ENCODE measurements at regions not wholly inside any gene's neighbourhood (a gene's known extent, or its start where the extent isn't known, plus 50 kb on each side); places are given as distances from the start of the nearest gene placed in this dataset.
"Not testable (repeated sequence)": the region's sequence is repeated elsewhere in the genome, so short reads cannot be mapped to it uniquely, and the experiment has no call there.

DNA sequence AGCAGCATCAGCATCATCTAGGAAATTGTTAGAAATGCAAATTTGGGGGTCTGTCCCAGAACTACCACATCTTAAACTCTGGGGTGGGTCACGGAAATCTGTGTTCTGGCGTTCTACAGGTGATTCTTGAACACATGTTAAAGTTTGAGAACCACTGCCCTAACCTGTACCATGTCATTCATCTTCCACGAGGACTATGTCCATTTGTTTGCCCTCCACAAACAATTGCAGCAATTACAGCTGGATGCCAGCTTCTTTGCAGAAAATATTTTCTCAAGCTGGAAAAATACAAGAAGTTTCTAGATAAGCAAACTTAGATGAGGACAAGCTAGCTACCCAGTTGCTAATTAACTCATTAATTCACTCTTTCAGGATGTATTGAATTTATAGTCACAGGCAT is 54.1 kb downstream of the MAFB start:
- DNase-seq (ENCODE audit: low spot score), result no peak

DNA sequence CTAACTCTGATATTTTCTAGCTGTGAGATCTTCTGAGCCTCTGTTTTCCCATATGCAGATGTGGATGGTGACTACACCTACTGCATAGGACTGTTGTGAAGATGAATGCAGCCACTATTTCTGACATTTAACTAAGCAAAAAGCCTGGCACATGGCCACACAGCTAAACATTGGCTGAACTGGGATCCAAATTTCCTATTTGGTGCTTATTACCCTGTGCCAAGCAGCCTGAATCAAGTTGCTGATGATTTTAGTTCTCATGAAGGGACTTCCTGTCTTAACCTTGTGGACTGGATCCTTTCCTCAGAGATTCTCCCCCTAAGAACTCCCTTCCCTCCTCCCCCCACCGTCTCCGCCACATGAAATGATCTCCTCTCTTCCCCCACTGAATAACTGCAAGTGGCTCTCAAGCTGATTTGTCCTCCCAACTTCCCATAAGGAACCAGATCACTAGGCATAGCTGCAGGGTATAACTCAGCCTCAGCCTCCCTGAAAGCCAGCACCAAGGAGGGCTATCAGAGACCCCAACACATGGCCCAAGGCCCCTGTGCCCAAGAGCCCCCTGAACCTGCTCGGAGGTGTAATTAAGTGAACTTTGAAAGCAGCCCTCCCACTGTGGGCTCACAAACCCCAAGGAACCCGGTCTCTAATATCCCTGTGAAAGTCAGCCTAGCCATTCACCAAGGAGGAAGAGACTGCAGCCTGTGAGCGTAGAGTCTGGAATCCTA is 55.7 kb downstream of the MAFB start:
- no peak for DNase-seq (ENCODE audit: low spot score)

DNA sequence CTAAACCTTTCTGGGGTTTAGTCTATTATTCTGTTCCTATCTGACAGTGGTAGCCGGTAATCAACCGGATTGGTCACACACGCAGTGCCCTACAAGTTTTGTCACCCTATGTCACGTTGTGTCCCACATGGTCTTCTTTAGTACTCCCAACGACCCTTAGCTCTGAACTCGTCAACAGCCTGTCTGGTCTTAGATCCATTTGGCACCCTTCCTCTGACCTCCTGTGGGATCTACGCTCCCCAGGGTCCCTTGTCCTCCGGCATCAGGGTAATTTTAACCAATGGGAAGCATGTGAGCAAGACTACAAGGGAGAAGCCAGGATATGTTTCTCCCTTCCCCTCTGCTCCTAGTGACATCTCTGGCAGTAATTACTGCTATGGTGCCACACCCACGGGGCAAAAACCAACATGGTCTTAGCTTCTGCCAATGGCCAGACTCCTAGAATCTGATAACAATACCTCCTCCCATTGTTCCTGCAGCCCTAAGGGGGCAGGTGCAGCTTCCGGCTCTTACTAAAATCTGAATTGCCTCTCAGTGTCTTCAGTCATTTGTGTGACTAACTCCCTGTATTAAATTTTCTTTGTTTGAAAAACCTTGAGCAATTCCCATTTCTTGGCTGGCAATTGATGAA is 56.6 kb downstream of the MAFB start:
- DNase-seq (ENCODE audit: low spot score), result no peak

DNA sequence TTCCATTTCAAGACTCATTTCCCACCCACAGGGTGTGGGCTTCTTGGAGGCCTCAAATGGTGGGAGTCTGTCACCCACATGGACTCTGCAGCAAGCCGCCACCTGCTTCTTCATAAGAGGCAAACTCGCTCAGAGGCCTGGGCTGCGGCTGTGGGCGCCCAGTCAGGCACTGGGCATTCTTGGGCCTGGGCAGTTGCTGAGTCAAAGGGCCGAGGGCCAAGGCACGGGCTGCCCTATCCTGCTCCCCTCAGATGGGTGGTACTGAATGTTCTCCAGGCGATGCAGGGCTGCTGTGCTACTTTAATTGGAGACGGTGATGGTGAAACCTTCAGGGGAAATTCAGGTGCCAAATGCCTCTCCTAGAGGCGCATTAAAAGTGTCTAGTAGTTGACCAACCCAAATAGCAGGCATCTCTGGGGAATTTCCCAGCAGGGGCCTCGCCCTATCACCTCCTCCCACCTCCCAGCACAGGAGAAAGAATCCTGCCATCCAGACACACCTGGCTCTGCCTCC is 57.9 kb downstream of the MAFB start:
- DNase-seq (ENCODE audit: low spot score), result no peak

DNA sequence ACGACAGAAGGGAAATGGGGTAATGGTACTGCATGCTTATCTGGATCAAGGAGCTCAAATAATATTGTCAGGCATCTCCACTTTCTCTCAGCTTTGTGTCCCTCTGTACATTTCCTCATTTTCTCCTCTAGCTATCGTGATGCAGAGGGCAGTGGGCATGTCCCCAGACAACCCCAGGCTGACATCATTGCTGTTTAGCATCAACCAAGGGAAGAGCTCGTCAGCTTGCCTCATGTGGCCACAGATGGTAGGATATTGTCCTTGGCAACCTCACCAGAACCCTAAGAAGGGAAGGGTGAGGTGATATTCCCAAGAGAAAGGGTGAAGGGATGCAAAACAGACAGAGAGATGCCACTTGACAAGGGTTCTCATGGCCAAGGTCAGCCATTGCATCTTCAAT is 58.3 kb downstream of the MAFB start:
- DNase-seq (ENCODE audit: low spot score), result no peak

DNA sequence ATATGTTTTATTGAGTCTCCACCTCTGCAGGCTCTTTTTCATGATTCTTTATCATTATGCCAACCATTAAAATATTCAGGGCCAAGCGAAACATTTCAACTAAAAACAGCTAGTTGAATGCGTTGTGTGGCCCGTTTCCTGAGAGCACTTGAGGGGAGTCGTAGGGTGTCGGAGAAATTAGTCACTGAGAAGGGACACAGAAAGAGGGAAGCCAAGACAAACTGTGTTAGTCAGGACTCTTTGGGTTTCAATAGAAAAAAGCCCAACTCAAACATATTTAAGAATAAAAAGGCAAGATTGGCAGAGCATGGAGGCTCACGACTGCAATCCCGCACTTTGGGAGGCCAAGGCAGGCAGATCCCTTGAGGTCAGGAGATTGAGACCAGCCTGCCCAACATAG is 58.9 kb downstream of the MAFB start:
- no peak for DNase-seq (ENCODE audit: low spot score)

DNA sequence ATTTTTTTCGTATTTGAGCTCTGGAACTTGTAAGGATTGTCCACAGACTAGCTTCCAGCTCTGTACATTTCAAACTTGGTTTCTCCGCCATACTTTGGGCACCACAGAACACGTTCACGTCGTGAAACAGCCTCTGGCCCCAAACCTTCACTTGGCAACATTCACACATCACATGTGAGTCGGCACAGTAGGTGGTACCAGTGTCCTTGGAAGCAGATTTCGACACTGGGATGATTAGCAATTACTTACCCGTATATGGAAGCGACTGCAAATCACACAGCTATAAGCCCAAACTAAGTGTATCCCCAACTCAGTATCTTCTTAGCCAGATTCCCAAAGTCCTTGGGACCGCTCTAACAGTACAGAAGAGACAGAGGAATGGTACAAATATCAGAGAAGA is 60.2 kb downstream of the MAFB start:
- DNase-seq (ENCODE audit: low spot score), result no peak

DNA sequence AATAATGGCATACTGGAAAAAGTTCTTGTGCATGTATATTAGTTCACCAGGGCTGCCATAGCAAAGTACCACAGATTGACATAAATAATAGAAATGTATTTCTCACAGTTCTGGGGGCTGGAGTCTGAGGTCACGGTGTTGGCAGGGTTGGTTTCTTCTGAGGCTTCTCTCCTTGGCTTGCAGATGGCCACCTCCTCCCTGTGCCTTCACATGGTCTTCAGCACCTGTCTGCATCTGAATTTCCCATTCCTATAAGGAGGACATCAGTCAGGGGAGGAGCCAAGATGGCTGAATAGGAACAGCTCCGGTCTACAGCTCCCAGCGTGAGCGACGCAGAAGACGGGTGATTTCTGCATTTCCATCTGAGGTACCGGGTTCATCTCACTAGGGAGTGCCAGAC is 70.0 kb downstream of the MAFB start:
- not testable (repeated sequence) for DNase-seq (ENCODE audit: low spot score)

DNA sequence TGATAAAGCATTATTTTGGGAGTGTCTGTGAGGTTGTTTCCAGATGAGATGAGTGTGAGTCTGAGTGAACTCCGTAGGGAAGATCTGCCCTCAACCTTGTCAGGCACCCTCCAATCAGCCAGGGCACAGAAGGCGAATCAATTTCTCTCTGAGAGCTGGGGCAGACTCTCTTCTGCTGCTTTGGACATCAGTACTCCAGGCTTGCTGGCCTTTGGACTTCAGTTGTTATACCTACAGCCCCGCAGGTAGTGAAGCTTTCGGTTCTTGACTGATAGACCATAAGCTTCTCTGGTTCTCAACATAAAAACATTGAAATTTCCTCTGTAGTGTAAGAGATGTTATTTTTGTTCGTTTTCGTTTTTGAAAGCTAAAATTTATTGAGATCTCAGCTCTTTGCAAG is 71.4 kb downstream of the MAFB start:
- no peak for DNase-seq (ENCODE audit: low spot score)

DNA sequence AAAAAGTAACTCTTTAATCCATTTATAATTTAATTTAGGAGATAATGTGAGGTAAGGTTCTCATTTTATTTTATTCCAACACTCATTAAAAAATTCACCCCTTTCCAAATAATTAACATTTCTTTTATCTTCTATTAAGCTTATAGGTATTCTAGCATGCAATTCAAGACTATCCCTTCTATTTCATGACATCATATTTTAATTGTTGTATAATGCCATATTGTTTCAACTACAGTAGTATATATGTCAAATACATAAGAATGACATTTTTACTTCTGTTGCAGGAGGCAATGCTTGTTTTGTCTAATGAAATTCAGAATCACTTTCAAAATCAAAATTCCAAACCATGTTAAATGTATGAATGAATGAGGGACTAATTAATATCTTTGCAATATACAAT is 76.2 kb downstream of the MAFB start:
- DNase-seq (ENCODE audit: low spot score), result no peak

DNA sequence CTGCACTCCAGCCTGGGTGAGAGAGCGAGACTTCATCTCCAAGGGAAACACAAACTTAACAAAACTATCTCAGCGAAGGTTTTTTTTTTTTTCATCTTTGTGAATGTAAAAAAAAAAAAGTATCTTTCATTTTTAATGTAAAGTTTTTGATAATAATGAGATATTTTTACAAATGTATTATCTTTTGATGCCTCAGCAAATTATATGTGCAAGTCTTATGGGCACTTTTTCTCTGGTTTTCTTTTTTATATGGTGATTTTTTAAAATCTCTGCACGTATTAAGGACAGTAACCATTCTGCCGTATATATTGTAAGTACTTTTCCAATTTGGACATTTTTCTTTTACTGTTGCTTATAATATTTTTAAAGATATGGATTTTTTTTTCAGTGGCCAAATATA is 76.8 kb downstream of the MAFB start:
- no peak for DNase-seq (ENCODE audit: low spot score)

DNA sequence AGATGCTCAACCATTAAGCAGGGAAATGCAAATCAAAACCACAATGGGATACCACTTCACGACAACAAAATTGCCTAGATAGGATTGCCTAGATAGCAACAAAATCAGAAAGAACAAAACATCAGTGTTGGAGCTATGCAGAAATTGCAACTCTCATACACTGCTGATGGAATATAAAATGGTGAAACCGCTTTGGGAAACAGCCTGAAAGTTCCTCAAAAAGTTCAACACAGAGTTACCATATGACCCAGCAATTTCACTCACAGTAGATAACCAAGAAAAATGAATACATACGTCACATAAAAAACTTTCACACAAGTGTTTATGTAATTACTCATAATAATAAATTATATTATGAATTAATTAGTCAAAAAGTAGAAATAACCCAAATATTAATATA is 78.3 kb downstream of the MAFB start:
- DNase-seq (ENCODE audit: low spot score), result no peak

DNA sequence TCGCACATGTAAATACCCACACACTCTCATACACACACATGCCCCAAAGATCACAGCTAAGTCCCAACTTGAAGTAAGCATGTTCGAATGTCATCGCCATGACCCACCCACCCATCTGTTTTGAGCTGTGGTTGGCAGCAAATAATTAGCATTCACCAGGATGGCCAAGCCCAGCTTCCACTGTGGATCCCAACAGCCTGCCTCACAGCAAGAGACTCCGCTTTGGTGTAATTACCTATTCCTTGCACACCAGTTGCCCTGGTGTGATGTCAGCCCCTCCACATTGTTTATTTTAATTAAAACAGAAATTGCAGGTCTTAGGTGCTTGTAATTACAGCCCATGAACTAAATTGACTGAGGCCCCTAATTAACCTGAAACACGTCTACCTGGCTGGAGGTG is 81.1 kb downstream of the MAFB start:
- no peak for DNase-seq (ENCODE audit: low spot score)

DNA sequence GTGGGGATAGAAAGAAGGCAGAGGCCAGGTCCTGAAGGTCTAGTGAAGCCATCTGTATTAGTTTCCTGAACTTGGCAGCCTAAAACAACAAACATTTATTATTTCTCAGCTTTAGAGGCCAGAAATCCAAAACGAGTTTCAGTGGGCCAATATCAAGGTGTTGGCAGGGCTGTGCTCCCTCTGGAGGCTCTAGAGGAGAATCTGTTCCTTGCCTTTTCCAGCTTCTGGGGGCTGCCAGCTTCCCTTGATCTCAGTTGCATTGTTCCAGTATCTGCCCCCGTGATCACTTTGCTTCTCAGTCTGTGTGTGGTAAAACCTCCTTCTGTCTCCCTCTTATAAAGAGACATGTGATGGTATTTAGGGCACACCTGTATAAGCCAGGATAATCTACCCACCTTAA is 82.4 kb downstream of the MAFB start:
- no peak for DNase-seq (ENCODE audit: low spot score)

DNA sequence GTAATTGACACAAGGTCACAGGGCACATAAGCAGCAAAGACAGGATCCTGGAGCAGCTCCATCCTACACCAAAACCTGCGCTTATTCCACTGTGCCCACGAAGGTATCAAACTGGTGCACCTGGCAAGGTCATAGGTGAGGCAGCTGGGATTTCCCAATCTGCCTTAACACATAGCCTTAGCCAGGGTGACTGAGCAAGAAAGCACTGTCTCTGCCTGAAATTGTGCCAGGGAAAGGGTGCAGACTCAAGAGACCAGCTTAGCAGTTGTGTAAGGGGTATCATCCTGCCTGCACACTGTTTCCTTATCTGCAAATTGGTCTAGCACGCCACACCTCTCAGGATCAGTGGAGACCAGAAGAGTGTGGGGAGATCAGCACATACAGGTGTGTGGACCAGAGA is 82.8 kb downstream of the MAFB start:
- DNase-seq (ENCODE audit: low spot score), result no peak

DNA sequence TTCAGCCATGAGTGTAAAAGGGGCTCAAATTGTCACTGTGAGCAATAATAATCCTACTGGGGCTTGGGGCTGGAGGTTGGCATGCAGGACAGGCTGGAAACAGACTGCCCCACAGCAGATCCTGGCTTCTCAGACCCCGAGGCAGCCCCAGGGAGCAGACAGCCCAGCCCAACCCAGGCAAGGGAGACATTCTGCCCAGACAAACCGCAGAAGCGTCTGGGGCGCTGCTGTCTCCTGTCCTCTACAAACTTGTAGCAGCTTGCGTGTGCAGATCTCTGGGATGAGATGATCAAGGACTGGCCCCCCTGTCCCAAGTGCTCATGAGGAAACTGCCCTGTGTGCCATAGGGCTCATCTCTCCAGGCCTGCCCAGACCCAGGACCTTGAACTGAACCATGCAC is 84.6 kb downstream of the MAFB start:
- no peak for DNase-seq (ENCODE audit: low spot score)

DNA sequence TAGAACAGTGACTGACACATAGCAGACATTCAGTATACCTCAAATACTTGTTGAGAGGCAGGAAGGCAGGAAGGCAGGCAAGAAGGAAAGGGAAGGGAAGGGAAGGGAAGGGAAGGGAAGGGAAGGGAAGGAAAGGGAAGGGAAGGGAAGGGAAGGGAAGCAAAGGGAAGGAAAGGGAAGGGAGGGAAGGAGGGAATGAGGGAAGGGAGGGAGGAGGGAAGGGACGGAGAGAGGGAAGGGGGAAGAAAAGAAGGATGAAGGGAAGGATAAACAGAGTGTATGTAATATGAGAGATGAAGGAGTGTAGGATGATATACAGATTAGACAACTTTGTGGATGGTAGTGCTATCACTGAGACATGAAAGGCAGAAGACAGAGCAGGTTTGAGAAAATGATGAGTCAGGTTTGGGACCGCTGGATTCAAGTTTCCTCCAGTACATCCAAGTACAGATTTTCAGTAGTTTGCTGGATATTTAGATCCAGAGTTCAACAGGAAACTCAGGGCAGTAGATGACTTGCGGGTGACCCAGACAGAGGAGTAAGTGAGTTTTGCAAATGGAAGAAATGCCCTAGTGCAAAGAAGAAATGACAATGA is 85.9 kb downstream of the MAFB start:
- DNase-seq (ENCODE audit: low spot score), result no peak

DNA sequence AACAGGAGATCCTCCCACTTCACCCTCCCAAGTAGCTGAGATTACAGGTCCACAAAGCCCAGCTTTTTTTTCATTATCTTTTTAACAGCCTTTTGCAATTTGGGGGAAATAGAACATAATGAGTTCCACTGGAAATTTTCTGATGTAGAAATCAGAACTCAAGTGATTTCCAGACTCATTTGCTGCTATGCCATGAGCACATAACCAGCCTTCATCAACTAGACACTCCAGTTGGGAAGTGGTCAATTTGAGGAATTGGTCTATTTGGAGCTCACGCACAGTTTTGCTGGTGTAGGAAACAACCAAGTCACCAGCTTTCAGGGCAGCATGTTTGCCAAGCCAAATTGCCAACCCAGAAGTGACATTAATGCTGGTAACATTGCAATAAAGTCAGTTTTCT is 86.7 kb downstream of the MAFB start:
- DNase-seq (ENCODE audit: low spot score), result no peak

DNA sequence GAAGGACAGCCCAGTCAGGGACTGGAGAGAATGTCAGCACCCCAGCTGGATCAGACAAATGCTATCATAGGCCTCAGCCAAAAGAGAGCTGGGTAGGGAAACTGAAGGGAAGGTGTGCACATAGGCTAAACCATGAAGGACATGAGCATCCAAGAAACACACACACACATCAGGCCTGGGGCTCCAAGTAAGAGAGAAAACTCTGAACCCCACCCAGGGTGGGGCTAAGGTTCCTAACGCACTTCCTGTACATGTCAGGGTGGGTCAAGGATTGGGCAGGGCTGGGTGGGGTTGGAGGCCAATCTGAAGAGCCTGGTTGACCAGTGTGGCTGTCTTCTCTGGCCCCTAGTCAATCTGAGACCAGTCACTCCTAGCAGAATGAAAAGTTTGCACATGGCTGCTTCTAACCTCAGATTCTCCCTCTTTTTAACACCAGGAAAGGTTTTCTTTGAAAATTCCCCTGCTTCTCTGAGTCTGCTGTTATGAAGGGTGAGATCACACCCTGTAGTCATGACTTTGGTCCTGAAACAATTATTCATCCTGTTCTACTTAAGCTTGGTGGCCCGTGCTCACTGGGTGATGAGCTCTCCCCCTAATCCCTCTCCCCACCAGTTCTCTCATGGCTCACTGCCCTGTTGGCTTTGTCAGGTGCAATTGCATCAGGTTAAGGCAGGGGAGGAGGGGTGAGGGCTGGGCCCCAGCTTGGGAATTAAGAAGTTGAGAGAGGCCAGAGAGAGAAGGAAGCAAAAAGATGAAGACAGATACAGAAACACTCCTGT is 88.4 kb downstream of the MAFB start:
- DNase-seq (ENCODE audit: low spot score), result no peak

DNA sequence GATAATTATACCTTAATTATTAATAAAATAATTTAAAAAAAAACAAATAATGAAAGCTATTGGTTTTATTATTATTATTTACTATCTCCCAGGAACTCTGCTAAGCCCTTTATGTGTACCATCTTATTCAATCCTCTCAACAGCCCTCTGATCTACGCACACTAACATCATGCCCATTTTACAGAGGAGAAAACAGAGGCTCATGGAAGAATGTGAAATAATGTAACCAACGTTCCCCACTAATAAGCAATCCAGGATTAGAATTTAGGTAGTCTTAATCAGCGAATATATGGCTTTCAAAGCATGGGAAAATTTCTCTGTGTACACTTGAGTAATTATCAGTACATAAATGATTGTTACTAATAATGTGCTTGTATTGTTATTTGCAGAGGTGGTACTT is 89.0 kb downstream of the MAFB start:
- no peak for DNase-seq (ENCODE audit: low spot score)

DNA sequence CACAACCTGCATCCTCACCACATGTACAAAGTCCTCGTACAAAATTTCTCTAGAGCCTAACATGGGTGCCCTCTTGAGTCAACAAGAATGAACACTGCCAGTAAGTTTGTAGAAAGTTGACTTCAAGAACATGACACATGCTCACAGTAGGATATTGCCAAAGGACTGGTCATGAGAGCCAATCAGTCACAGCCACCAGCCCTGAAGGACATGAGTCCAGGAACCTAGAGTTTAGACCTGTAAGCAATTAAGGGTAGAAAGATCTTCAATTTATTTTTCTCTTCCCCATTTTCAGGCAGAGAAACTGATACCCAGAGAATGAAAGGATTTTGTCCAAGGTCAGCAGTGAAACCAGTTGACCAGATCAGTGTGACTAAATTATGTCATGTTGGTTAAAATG is 96.1 kb downstream of the MAFB start:
- DNase-seq (ENCODE audit: low spot score), result no peak

DNA sequence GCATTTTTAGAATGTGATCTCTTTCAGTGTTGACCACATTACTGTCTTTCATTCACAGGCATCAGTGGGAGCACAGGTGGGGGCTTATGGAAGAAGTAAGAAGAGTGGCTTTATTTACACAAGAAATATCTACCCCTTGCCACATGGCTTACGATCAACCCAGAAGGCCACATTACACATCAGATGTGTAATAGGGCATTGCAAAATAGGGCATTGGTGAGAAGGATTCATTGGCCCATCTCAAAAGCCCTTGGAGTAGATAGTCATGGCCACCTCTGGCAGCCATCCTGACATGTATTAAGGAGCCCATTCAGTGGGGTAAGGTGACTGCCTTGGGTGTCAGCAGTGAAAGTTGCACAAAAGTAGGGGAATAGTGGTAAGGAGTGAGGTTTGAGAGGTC is 97.5 kb downstream of the MAFB start:
- no peak for DNase-seq (ENCODE audit: low spot score)

DNA sequence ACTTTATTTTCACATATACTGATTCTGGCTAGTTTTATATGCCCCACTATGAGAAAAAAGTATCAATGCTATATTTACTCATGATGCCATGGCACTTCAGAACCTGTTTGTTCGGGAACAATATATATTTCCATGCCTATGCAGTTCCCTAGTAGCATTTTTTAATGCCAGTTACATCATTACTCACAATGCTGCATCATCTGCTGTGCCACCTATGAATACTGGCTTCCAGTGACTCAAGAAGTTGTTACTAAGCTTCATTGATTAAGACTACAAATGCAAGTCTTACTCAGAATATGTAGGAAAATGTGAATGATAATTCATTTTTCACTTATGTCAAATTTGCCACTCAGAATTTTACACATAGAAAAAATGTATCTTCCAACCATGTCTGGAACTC is 97.9 kb downstream of the MAFB start:
- no peak for DNase-seq (ENCODE audit: low spot score)

Measured in HuH-7 (cell line).